Osteoblast (primary cell): ENCODE measurements at regions not wholly inside any gene's neighbourhood (a gene's known extent, or its start where the extent isn't known, plus 50 kb on each side); places are given as distances from the start of the nearest gene placed in this dataset.
A peak's percentile ranks its signal among the peaks of the same experiment; 100 is the strongest.

Experiments used
- DNase-seq: peaks from one replicate; pipeline ENCODE4 v3.0.0; 2011; ENCODE audit warnings: low spot score, mixed read lengths; ENCODE audit not compliant: insufficient read length; ENCODE audit errors: missing footprints
- H2AFZ ChIP-seq: 2 replicates; pipeline ENCODE4 v1.6.0; 2011; ENCODE audit warnings: mild to moderate bottlenecking, low read length
- H3K27ac ChIP-seq: 2 replicates; pipeline ENCODE4 v1.5.1; 2011; ENCODE audit warnings: mild to moderate bottlenecking, low read depth, low read length, moderate library complexity
- H3K27me3 ChIP-seq: 2 replicates; pipeline ENCODE4 v1.6.0; 2012; ENCODE audit warnings: mild to moderate bottlenecking, control low read depth, inconsistent platforms, low read length, moderate library complexity; ENCODE audit not compliant: insufficient read depth
- H3K36me3 ChIP-seq: 2 replicates; pipeline ENCODE4 v1.5.1; 2011; ENCODE audit warnings: mild to moderate bottlenecking, low read length, control low read depth, moderate library complexity; ENCODE audit not compliant: insufficient read depth
- H3K4me1 ChIP-seq: 2 replicates; pipeline ENCODE4 v1.5.1; 2011; ENCODE audit warnings: mild to moderate bottlenecking, low read length, control low read depth, moderate library complexity; ENCODE audit not compliant: insufficient read depth
- H3K4me2 ChIP-seq: 2 replicates; pipeline ENCODE4 v1.6.0; 2011; ENCODE audit warnings: mild to moderate bottlenecking, low read length; ENCODE audit not compliant: insufficient read depth
- H3K4me3 ChIP-seq: fragments of 200-600 bp; sonication (generic); 3 replicates; pipeline ENCODE4 v1.5.1; 2012; ENCODE audit warnings: mild to moderate bottlenecking, low read length, inconsistent platforms; ENCODE audit not compliant: insufficient read depth
- H3K79me2 ChIP-seq: 2 replicates; pipeline ENCODE4 v1.6.0; 2012; ENCODE audit warnings: mild to moderate bottlenecking, low read length, control low read depth, inconsistent platforms; ENCODE audit not compliant: insufficient read depth
- H3K9me3 ChIP-seq: 2 replicates; pipeline ENCODE4 v1.5.1; 2011; ENCODE audit warnings: low read depth, low read length, control low read depth
- H4K20me1 ChIP-seq: 2 replicates; pipeline ENCODE4 v1.6.0; 2012; ENCODE audit warnings: mild to moderate bottlenecking, low read length, control low read depth; ENCODE audit not compliant: insufficient read depth
- TF ChIP-seq, protein P1 (sequence below): IDR thresholded peaks from 2 replicates; pipeline ENCODE4 v1.5.1; 2011; ENCODE audit warnings: mild to moderate bottlenecking, low read depth, low read length, moderate library complexity; ENCODE audit errors: extremely low read depth

- no peak overlapping the region for H2AFZ ChIP-seq
- peaks cover 7% of the 10 kb centered on the region for H3K4me1 ChIP-seq
- no peaks in the 10 kb centered on the region for H3K79me2 ChIP-seq
- no peaks in the 10 kb centered on the region for H3K9me3 ChIP-seq
- H4K20me1 ChIP-seq: no peaks in the 10 kb centered on the region
- H3K27ac ChIP-seq: no peak overlapping the region
- TF ChIP-seq, protein P1, sequence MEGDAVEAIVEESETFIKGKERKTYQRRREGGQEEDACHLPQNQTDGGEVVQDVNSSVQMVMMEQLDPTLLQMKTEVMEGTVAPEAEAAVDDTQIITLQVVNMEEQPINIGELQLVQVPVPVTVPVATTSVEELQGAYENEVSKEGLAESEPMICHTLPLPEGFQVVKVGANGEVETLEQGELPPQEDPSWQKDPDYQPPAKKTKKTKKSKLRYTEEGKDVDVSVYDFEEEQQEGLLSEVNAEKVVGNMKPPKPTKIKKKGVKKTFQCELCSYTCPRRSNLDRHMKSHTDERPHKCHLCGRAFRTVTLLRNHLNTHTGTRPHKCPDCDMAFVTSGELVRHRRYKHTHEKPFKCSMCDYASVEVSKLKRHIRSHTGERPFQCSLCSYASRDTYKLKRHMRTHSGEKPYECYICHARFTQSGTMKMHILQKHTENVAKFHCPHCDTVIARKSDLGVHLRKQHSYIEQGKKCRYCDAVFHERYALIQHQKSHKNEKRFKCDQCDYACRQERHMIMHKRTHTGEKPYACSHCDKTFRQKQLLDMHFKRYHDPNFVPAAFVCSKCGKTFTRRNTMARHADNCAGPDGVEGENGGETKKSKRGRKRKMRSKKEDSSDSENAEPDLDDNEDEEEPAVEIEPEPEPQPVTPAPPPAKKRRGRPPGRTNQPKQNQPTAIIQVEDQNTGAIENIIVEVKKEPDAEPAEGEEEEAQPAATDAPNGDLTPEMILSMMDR: no peak
- H3K4me2 ChIP-seq: no peak overlapping the region
- H3K4me3 ChIP-seq: no peak overlapping the region
- H3K27me3 ChIP-seq: peaks cover 3% of the 10 kb centered on the region
- no peak for DNase-seq
- H3K36me3 ChIP-seq: no peaks in the 10 kb centered on the region
Measured at GRCh38 chr5:157922026-157922425, 63.1 kb upstream of the CLINT1 start.

DNA sequence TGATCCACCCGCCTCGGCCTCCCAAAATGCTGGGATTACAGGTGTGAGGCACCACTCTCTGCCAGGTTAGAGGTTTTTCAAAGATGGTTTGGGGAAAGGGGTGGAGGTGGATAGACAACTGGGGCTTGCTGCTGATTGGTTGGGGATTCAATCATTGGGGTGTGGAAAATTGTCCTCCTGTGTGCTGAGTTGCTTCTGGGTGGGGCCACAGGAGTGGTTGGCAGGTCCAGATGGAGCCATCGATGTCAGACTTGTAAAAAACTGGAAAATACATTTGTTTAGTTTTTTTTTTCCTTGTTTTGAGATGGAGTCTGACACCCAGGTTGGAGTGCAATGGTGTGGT lies 61.9 kb upstream of the CLINT1 start:
- H3K4me1 ChIP-seq: peaks cover 7% of the 10 kb centered on the region
- H3K4me3 ChIP-seq: no peak overlapping the region
- DNase-seq: no peak
- peaks cover 3% of the 10 kb centered on the region for H3K27me3 ChIP-seq
- no peaks in the 10 kb centered on the region for H4K20me1 ChIP-seq
- no peaks in the 10 kb centered on the region for H3K9me3 ChIP-seq
- no peaks in the 10 kb centered on the region for H3K36me3 ChIP-seq
- no peak overlapping the region for H2AFZ ChIP-seq
- H3K4me2 ChIP-seq: no peak overlapping the region
- H3K79me2 ChIP-seq: no peaks in the 10 kb centered on the region
- no peak overlapping the region for H3K27ac ChIP-seq
- TF ChIP-seq, protein P1: no peak

GRCh38 chr5:157918811-157919742 lies 60.1 kb upstream of the CLINT1 start:
- Histone ChIP-seq H3K4me2 (no peak overlapping the region), H3K9me3 (no peaks in the 10 kb centered on the region), H3K79me2 (no peaks in the 10 kb centered on the region), H2AFZ (no peak overlapping the region), H4K20me1 (no peaks in the 10 kb centered on the region), H3K27ac (no peak overlapping the region), H3K36me3 (no peaks in the 10 kb centered on the region), H3K27me3 (peaks cover 3% of the 10 kb centered on the region), H3K4me1 (peaks cover 7% of the 10 kb centered on the region), H3K4me3 (no peak overlapping the region)
- no peak for DNase-seq
- TF ChIP-seq, protein P1: no peak

DNA sequence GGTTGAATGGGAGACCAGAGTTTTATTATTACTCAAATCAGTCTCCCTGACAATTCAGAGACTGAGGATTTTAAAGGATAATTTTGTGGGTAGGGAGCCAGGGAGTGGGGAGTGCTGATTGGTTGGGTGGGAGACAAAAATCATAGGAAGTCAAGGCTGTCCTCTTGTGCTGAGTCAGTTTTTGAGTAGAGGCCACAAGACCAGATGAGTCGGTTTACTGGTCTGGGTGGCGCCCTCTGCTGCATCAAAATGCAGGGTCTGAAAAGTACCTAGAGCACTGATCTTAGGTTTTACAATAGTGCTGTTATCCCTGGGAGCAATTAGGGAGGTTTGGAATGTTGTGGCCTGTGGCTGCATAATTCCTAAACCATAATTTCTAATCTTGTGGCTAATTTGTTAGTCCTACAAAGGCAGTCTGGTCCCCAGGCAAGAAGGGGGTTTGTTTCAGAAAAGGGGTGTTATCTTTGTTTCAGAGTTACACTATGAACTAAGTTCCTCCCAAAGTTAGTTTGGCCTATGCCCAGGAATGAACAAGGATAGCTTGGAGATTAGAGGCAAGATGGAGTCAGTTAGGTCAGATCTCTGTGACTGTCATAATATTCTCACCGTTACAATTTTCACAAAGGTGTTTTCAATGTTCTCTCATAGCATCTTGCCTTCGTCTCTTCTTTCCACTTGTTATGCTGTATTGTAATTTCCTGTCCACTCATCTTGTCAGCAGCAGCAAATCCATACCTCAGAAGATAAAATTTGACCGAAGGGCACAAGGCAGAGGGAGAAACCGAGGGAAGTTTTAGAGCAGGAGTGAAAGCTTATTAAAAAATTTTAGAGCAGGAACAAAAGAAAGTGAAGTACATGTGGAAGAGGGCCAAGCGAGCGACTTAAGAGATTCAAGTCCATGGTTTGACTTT lies 59.2 kb upstream of the CLINT1 start:
- Histone ChIP-seq H3K4me1 (peaks cover 7% of the 10 kb centered on the region), H4K20me1 (no peaks in the 10 kb centered on the region), H3K79me2 (no peaks in the 10 kb centered on the region), H3K27ac (no peak overlapping the region), H3K9me3 (no peaks in the 10 kb centered on the region), H3K27me3 (peaks cover 6% of the 10 kb centered on the region), H2AFZ (no peak overlapping the region), H3K4me3 (no peak overlapping the region), H3K36me3 (no peaks in the 10 kb centered on the region), H3K4me2 (no peak overlapping the region)
- TF ChIP-seq, protein P1: peak; percentile 78
- peak; percentile 77 for DNase-seq
